GM12878 (cell line): ENCODE measurements at regions not wholly inside any gene's neighbourhood (a gene's known extent, or its start where the extent isn't known, plus 50 kb on each side); places are given as distances from the start of the nearest gene placed in this dataset.

Experiments
- ATAC-seq: fragments of 200-7000 bp; cut with Tn5 transposase; 3 replicates; pipeline ENCODE4 v1.9.1; 2020; ENCODE audit warnings: mild to moderate bottlenecking, moderate library complexity
- BruUV-seq: library from RNA; stranded (reverse); fragments of 400-500 nt; replicated peaks from 2 replicates; lab custom pipeline; 2021; lab: Mats Ljungman, UMichigan
- CTCF ChIA-PET: fragments of 300-600 bp; sonication (Branson Sonifier 250); formaldehyde crosslinking; extraction: SDS; loops from one replicate; lab custom pipeline; 2021; ENCODE audit warnings: inconsistent platforms; lab: Yijun Ruan, JAX
- POLR2A ChIA-PET: fragments of 350-600 bp; formaldehyde crosslinking; extraction: SDS; loops from one replicate; lab custom pipeline; 2021; ENCODE audit warnings: inconsistent platforms; lab: Charles Lee
- RAD21 ChIA-PET: fragments of 300-600 bp; sonication (Branson Sonifier 250); formaldehyde crosslinking; loops from one replicate; lab custom pipeline; 2023; ENCODE audit warnings: antibody characterized with exemption; ENCODE audit not compliant: unreplicated experiment; lab: Charles Lee
- SMC1A ChIA-PET: fragments of 300-600 bp; sonication (Branson Sonifier 250); formaldehyde crosslinking; loops from one replicate; lab custom pipeline; 2023; ENCODE audit not compliant: unreplicated experiment, uncharacterized antibody; lab: Charles Lee
- DNase-seq: peaks from one replicate; pipeline ENCODE4 v3.0.0-alpha.2; 2011; ENCODE audit warnings: low read depth, low spot score
- FAIRE-seq: peaks from 3 replicates; lab custom pipeline; 2011; peaks lifted over from hg19 to GRCh38; lab: Jason Lieb, UNC
- H2AFZ ChIP-seq: 2 replicates; pipeline ENCODE4 v1.6.0; 2011; ENCODE audit warnings: low read depth, low read length, control low read depth; ENCODE audit not compliant: control insufficient read depth
- H3K27ac ChIP-seq: 2 replicates; pipeline ENCODE4 v1.5.1; 2011; ENCODE audit warnings: control low read depth; ENCODE audit not compliant: control insufficient read depth, insufficient read depth
- H3K27me3 ChIP-seq, 2 experiments: replicated peaks in 1 of 2; 2 replicates each; pipeline versions ENCODE4 v1.6.0 to v1.6.1; 2011; ENCODE audit warnings: low read length in 1 of 2; ENCODE audit not compliant: control insufficient read depth in 2 of 2, insufficient read depth in 2 of 2
- H3K36me3 ChIP-seq, 2 experiments: 2 replicates each; pipeline ENCODE4 v1.5.1; 2011; ENCODE audit warnings: low read length in 1 of 2; ENCODE audit not compliant: control insufficient read depth in 2 of 2, insufficient read depth in 2 of 2
- H3K4me1 ChIP-seq: 2 replicates; pipeline ENCODE4 v1.6.1; 2011; ENCODE audit warnings: mild to moderate bottlenecking, low read length, moderate library complexity, mixed read lengths; ENCODE audit not compliant: control insufficient read depth, insufficient read depth
- H3K4me2 ChIP-seq: 2 replicates; pipeline ENCODE4 v1.6.0; 2011; ENCODE audit warnings: control low read depth; ENCODE audit not compliant: control insufficient read depth, insufficient read depth
- H3K4me3 ChIP-seq: fragments of 200-600 bp; sonication (generic); 2 replicates; pipeline ENCODE4 v1.5.1; 2016
- H3K79me2 ChIP-seq: 2 replicates; pipeline ENCODE4 v1.6.0; 2011; ENCODE audit warnings: low read length; ENCODE audit not compliant: control insufficient read depth, insufficient read depth
- H3K9ac ChIP-seq: 2 replicates; pipeline ENCODE4 v1.8.0; 2011; ENCODE audit warnings: low read length, control low read depth, mixed read lengths; ENCODE audit not compliant: control insufficient read depth, insufficient read depth
- H3K9me3 ChIP-seq: replicated peaks from 3 replicates; pipeline ENCODE4 v1.5.1; 2011; ENCODE audit warnings: mild to moderate bottlenecking, low read length; ENCODE audit not compliant: control insufficient read depth, insufficient read depth
- H4K20me1 ChIP-seq: 2 replicates; pipeline ENCODE4 v1.6.0; 2011; ENCODE audit not compliant: control insufficient read depth, insufficient read depth
- E4F1 ChIP-seq: fragments of 450-650 bp; IDR thresholded peaks from 2 replicates; pipeline ENCODE4 v1.6.1; 2018; ENCODE audit warnings: borderline replicate concordance, mild to moderate bottlenecking; ENCODE audit not compliant: partially characterized antibody
- GABPA ChIP-seq: IDR thresholded peaks from 2 replicates; pipeline ENCODE4 v1.6.1; 2014; ENCODE audit warnings: antibody characterized with exemption, low read depth, mild to moderate bottlenecking, inconsistent platforms
- GATAD2B ChIP-seq: fragments of 450-650 bp; conservative IDR thresholded peaks from 2 replicates; pipeline ENCODE4 v1.6.1; 2017; ENCODE audit warnings: low read depth, mild to moderate bottlenecking, moderate library complexity
- HDAC2 ChIP-seq: fragments of 200-600 bp; sonication (generic); IDR thresholded peaks from 2 replicates; pipeline ENCODE4 v1.6.1; 2017
- NKRF ChIP-seq: fragments of 450-650 bp; conservative IDR thresholded peaks from 2 replicates; pipeline ENCODE4 v1.6.1; 2017; ENCODE audit warnings: mild to moderate bottlenecking, moderate library complexity
- NR2C2 ChIP-seq: IDR thresholded peaks from 2 replicates; pipeline ENCODE4 v1.6.1; 2011; ENCODE audit warnings: borderline replicate concordance, low read depth; ENCODE audit not compliant: control insufficient read depth, insufficient read length
- SP1 ChIP-seq: IDR thresholded peaks from one replicate; pipeline ENCODE4 v1.6.1; 2011; ENCODE audit warnings: low read depth, low read length
- ZBTB40 ChIP-seq: fragments of 450-650 bp; IDR thresholded peaks from 2 replicates; pipeline ENCODE4 v1.6.1; 2016; ENCODE audit warnings: mild to moderate bottlenecking, moderate library complexity, borderline replicate concordance
- WGBS: methylation state at CpG from one replicate; pipeline ENCODE4 v1.1.6; 2016; ENCODE audit warnings: low lambda C conversion rate; ENCODE audit not compliant: insufficient replicate concordance, insufficient coverage; ENCODE audit errors: missing lambda C conversion rate; 5-methylcytosine and 5-hydroxymethylcytosine counted together
- in situ Hi-C: fragments of 300-500 bp; cut with MboI; formaldehyde crosslinking; loops from 9 replicates; pipeline ENCODE4 v1.14.3; 2018; ENCODE audit warnings: mixed read lengths
- intact Hi-C: fragments of 100-400 bp; cut with micrococcal nuclease; formaldehyde crosslinking; loops from one replicate; pipeline ENCODE4 v1.14.2; 2022; ENCODE audit not compliant: unreplicated experiment

- WGBS: 51% methylated on average over 3 of the region's 3 CpGs
- H3K27ac ChIP-seq: no peak overlapping the region
- no peaks in the 10 kb centered on the region for H4K20me1 ChIP-seq
- H3K4me1 ChIP-seq: no peaks in the 10 kb centered on the region
- no TSS peak for BruUV-seq
- no peak overlapping the region for H2AFZ ChIP-seq
- H3K27me3 ChIP-seq: no peaks in the 10 kb centered on the region
- TF ChIP-seq GABPA (no peak), ZBTB40 (no peak)
- H3K36me3 ChIP-seq: no peaks in the 10 kb centered on the region
- no peak overlapping the region for H3K4me3 ChIP-seq
- no peak for DNase-seq
- in situ Hi-C loops (no loop called here), intact Hi-C loops (no loop called here)
- ChIA-PET SMC1A (no interaction called here), CTCF (no interaction called here), RAD21 (interaction anchor here (1.0 to 1.3 kb wide), 2 partner anchors 12 to 35 kb away, joined by 3 read pairs; no protein-coding TSS in a partner anchor), POLR2A (no interaction called here)
- no peaks in the 10 kb centered on the region for H3K9me3 ChIP-seq
- ATAC-seq: no peak
- no peaks in the 10 kb centered on the region for H3K79me2 ChIP-seq
- no peak for FAIRE-seq
- H3K4me2 ChIP-seq: no peak overlapping the region
- no peak overlapping the region for H3K9ac ChIP-seq
Observed at GRCh38 chr2:226299771-226300170, 499.8 kb downstream of the IRS1 start.

GRCh38 chr2:226295681-226296080, 503.9 kb downstream of the IRS1 start:
- H2AFZ ChIP-seq: no peak overlapping the region
- H3K9me3 ChIP-seq: no peaks in the 10 kb centered on the region
- H3K36me3 ChIP-seq: no peaks in the 10 kb centered on the region
- H3K9ac ChIP-seq: no peak overlapping the region
- H3K79me2 ChIP-seq: no peaks in the 10 kb centered on the region
- no TSS peak for BruUV-seq
- intact Hi-C loops (no loop called here), in situ Hi-C loops (no loop called here)
- ChIA-PET POLR2A (no interaction called here), CTCF (interaction anchor here (0.5 to 1.3 kb wide), 2 partner anchors 10 to 630 kb away, joined by 3 to 4 read pairs; no protein-coding TSS in a partner anchor), RAD21 (interaction anchor here (0.7 to 0.9 kb wide), 2 partner anchors 17 to 40 kb away, joined by 3 read pairs; no protein-coding TSS in a partner anchor), SMC1A (interaction anchor here (1.1 kb wide), 1 partner anchor 29 kb away, joined by 3 read pairs; no protein-coding TSS in a partner anchor)
- no peaks in the 10 kb centered on the region for H3K27me3 ChIP-seq
- no peaks in the 10 kb centered on the region for H3K4me1 ChIP-seq
- FAIRE-seq: no peak
- WGBS: 31% methylated on average over 3 of the region's 3 CpGs
- no peak for ATAC-seq
- no peaks in the 10 kb centered on the region for H4K20me1 ChIP-seq
- no peak for DNase-seq
- no peak overlapping the region for H3K4me2 ChIP-seq
- no peak overlapping the region for H3K27ac ChIP-seq
- no peak overlapping the region for H3K4me3 ChIP-seq
- TF ChIP-seq NR2C2 (no peak), E4F1 (no peak), HDAC2 (no peak), GATAD2B (no peak), SP1 (no peak), NKRF (no peak)
